HepG2 (cell line): ENCODE measurements at regions not wholly inside any gene's neighbourhood (a gene's known extent, or its start where the extent isn't known, plus 50 kb on each side); places are given as distances from the start of the nearest gene placed in this dataset.

Source experiments
- ARNT ChIP-seq: fragments of 450-650 bp; IDR thresholded peaks from 2 replicates; pipeline ENCODE4 v1.6.1; 2017
- ATF3 ChIP-seq: sonication (generic); formaldehyde crosslinking; IDR thresholded peaks from 2 replicates; pipeline ENCODE4 v1.4.0; 2020; ENCODE audit warnings: missing genetic modification reagents
- CTCF ChIP-seq: sonication (generic); formaldehyde crosslinking; IDR thresholded peaks from 2 replicates; pipeline ENCODE4 v1.5.0; 2020; ENCODE audit warnings: mild to moderate bottlenecking, missing genetic modification reagents, moderate library complexity
- DMAP1 ChIP-seq: IDR thresholded peaks from 2 replicates; pipeline ENCODE4 v1.6.1; 2016
- EP300 ChIP-seq, 3 experiments: sonication (generic) in 1 of 3; formaldehyde crosslinking in 1 of 3; IDR thresholded peaks; 2 replicates each; pipeline versions ENCODE4 v1.5.1 to v1.6.1; 2011 to 2020; ENCODE audit warnings: low read depth in 2 of 3, low read length in 2 of 3, borderline replicate concordance in 1 of 3, improper control_type of control experiment in 1 of 3, mild to moderate bottlenecking in 1 of 3, missing genetic modification reagents in 1 of 3, moderate library complexity in 1 of 3
- FOSL1 ChIP-seq: sonication (generic); formaldehyde crosslinking; IDR thresholded peaks from 2 replicates; pipeline ENCODE4 v1.9.0; 2021; ENCODE audit warnings: missing genetic modification reagents, borderline replicate concordance
- MAF1 ChIP-seq: sonication (generic); formaldehyde crosslinking; IDR thresholded peaks from 2 replicates; pipeline ENCODE4 v1.5.0; 2020; ENCODE audit warnings: missing genetic modification reagents, borderline replicate concordance
- MZF1 ChIP-seq: sonication (generic); formaldehyde crosslinking; IDR thresholded peaks from 2 replicates; pipeline ENCODE4 v1.8.1; 2023; ENCODE audit warnings: mild to moderate bottlenecking, missing genetic modification reagents, borderline replicate concordance
- REST ChIP-seq, 2 experiments: IDR thresholded peaks; 2 replicates each; pipeline ENCODE4 v1.6.1; 2011 to 2012; ENCODE audit warnings: low read length in 2 of 2, borderline replicate concordance in 1 of 2, low read depth in 1 of 2, mild to moderate bottlenecking in 1 of 2, moderate library complexity in 1 of 2
- SMAD3 ChIP-seq: sonication (generic); formaldehyde crosslinking; IDR thresholded peaks from 2 replicates; pipeline ENCODE4 v1.4.0; 2020; ENCODE audit warnings: missing genetic modification reagents
- SP5 ChIP-seq: IDR thresholded peaks from 2 replicates; pipeline ENCODE4 v1.6.1; 2016; ENCODE audit warnings: low read depth, borderline replicate concordance
- TAF1 ChIP-seq: sonication (generic); formaldehyde crosslinking; IDR thresholded peaks from 2 replicates; pipeline ENCODE4 v1.4.0; 2020; ENCODE audit warnings: missing genetic modification reagents
- ZNF180 ChIP-seq: sonication (generic); formaldehyde crosslinking; IDR thresholded peaks from 2 replicates; pipeline ENCODE4 v1.4.0; 2020; ENCODE audit warnings: low read depth, missing genetic modification reagents, borderline replicate concordance

GRCh38 chr5:175386526-175386925 lies 57.5 kb downstream of the DRD1 start:
- TF ChIP-seq EP300 (IDR thresholded peaks at IDR 0.05; ENCODE audit: low read depth in 2 of 2, low read length in 2 of 2) (no peak), EP300 (CRISPR knock-in tag; IDR thresholded peaks at IDR 0.05; ENCODE audit: borderline replicate concordance) (no peak), DMAP1 (CRISPR knock-in tag) (no peak), TAF1 (CRISPR knock-in tag) (no peak), REST (IDR thresholded peaks at IDR 0.05; ENCODE audit: borderline replicate concordance in 1 of 2, low read depth in 1 of 2, low read length in 2 of 2) (no peak), ZNF180 (CRISPR knock-in tag) (no peak), MAF1 (CRISPR knock-in tag) (no peak), CTCF (CRISPR knock-in tag) (no peak), FOSL1 (CRISPR knock-in tag) (no peak), MZF1 (CRISPR knock-in tag) (no peak), SP5 (CRISPR knock-in tag) (no peak), ARNT (no peak), SMAD3 (CRISPR knock-in tag) (no peak), ATF3 (no peak)
